HG03558 (cell line): ENCODE measurements at regions not wholly inside any gene's neighbourhood (a gene's known extent, or its start where the extent isn't known, plus 50 kb on each side); places are given as distances from the start of the nearest gene placed in this dataset.
"Not testable (repeated sequence)": the region's sequence is repeated elsewhere in the genome, so short reads cannot be mapped to it uniquely, and the experiment has no call there.

Experiments
- ATAC-seq: cut with Tn5 transposase; IDR thresholded peaks from one replicate; pipeline ENCODE4 v1.9.1; 2021; ENCODE audit warnings: moderate number of reproducible peaks; ENCODE audit not compliant: unreplicated experiment; ENCODE audit errors: extremely low read depth

GRCh38 chr9:81804306-81804705 is 115.0 kb upstream of the TLE1 start:
- ATAC-seq = no peak

DNA sequence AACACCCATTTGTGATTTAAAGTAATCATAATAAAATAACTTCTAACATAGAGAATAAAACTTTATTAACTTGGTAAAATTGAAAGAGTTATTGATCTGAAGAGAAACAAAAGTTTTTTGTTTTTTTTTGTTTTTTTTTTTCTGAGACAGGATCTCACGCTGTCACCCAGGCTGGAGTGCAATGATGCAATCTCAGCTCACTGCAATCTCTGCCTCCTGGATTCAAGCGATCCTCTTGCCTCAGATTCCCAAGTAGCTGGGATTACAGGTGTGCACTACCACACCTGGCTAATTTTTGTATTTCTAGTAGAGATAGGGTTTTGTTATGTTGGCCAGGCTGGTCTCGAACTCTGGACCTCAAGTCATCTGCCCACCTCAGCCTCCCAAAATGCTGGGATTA is 116.5 kb upstream of the SPATA31D4 start:
- not testable (repeated sequence) for ATAC-seq

DNA sequence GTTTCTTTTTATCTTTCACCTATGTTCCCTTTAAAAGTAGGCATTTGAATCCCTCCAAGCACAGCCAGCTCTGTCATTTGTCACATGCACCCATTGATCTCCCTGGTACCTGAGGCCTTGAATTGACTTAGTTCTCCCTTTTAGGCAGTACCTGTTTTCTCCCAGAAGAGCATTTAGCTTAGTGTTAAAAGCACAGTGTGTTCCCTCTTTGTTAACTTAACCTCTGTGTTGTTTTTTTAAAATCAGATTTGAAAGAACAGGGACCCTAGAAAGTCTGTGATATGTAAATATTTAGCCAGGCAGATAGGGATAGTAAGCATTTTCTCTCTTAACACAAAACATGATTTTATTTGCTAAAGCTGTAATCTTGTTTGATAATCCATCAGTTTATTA is 113.8 kb upstream of the SPATA31D4 start:
- ATAC-seq = no peak

DNA sequence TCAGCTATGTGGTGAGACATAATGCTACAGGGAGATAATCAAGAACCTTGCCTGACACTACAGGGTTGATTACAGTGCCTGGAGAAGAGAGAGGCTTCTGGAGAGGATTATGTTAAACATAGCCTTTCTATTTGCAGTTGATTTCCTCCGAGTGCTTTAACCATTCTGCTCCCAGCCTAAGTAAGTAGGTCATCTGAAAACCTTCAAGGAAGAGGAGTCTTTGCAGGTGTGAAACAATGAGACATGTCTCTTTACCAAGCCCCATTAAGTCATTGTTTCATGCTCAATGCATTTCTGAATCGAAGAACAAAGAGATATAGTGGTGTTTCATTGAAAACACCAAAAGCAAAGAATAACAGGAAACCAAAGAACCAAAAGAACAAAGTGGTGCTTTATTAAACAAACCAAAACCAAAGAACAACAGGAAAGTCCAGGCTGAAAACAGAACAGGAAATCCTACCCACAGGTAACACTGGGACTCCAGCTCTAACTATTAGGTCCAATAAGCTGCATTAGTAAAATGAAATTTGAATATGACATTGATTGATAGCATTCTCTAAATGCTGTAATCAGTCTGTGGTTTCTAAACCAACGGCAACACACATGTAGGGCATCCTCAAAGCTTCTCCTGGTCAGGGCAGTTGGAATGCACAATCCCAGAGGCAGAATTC is 113.3 kb upstream of the SPATA31D4 start:
- peak; percentile 73 for ATAC-seq

GRCh38 chr9:81815781-81816180 is 112.4 kb upstream of the SPATA31D4 start:
- ATAC-seq = no peak

- ATAC-seq = no peak
These were observed 109.1 kb upstream of the SPATA31D4 start for GRCh38 chr9:81819155-81819554.

DNA sequence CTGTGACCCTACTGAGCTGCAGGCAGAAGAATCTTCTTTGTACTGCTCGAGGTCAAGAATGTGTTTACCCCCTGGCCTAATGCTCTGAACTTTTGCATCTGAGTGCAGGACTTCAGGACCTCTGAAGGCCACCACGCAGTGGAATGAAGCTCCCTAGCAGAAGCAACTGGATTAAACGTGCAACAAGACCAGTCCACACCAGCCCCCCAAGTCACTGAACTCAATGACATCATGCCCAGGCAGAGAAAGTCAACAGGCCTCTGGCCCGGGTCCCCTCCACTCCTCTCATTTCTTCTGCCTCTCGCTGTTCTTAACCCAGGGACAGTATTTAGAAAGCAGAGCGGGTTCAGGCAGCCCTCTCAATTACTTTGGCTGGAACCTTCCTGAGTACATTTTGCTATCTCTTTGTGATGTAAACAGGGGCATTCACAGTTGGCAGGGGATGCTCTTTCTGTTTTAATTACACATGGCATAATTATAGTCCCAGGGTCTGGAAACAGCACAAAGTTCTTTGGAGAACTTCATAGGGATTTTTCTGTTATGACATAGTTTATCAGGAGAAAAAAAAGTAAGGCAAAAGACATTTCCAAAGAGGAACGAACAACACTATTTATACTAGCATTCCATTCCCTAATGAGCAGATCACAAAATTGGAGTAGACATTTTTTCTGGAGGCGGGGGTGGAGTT is 108.2 kb upstream of the SPATA31D4 start:
- no peak for ATAC-seq

DNA sequence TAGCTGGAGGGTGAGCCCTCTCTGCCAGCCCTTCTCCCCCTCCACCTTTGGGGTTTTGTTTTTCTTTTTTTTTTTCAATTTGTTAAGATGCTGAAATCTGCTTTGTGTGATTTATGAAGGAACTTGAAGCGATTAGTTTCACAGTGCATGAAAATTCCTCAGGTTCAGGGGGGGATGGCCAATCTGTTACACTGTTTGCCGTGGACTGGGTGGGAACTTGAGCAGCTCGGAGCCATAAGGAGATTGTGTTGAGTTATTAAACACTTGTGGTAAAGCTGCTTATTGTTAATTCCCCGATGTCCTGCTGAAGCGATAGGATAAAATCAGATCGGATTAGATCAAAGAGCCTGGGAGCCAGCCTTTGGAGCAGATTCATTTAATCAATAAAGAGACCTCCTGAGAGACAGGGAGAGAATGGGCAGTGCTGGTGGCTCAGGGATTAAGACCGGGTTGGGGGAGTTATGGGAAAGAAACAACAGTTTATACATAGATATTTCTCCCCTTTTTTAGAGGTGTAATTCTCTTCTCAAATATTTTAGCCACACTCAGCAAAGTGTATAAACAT is 105.8 kb upstream of the SPATA31D4 start:
- ATAC-seq = no peak

GRCh38 chr9:81822967-81823366 is 105.3 kb upstream of the SPATA31D4 start:
- ATAC-seq = no peak

GRCh38 chr9:81823672-81824554 is 104.3 kb upstream of the SPATA31D4 start:
- no peak for ATAC-seq

DNA sequence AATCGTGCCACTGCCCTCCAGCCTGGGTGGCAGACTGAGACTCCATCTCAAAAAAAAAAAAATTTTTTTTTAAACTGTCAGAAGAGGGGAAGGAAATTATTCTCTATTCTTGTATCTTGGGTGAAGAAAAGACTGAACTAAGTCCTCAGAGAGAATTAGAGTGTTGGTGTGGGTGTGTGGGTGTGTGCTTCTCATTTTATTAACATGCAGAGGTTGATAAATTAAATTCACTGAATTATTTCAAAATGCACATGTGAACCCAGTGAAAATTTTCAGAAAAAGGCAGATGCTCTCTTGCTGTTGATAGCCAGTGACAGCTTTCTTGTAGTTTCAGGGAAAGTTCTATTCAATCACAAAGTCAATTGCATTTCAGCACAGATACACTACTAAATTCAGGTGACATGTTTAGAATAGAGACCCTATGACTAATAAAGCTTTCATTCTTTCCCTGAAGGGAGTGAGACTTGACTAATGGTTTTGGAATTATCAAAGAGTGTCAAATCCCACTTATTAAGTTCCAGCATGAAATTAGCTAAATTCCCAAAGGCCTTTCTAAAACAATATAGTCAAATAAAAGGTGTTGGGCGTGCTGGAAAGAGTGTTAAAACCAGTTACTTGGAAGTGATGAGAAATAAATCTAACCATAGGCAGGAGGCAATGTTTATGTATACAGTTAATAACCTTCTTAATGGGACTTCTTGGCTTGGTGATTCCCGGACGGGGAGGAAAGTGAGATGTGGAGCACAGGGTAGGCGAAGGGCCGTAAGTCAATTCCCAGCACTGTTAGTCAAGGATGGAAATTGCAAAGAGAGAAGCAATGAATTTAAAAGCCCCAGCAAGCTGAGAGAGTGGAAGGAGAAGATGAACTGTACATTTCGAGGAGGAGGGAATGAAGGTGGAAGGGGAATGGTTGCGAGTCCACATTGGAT is 103.2 kb upstream of the SPATA31D4 start:
- ATAC-seq = no peak

DNA sequence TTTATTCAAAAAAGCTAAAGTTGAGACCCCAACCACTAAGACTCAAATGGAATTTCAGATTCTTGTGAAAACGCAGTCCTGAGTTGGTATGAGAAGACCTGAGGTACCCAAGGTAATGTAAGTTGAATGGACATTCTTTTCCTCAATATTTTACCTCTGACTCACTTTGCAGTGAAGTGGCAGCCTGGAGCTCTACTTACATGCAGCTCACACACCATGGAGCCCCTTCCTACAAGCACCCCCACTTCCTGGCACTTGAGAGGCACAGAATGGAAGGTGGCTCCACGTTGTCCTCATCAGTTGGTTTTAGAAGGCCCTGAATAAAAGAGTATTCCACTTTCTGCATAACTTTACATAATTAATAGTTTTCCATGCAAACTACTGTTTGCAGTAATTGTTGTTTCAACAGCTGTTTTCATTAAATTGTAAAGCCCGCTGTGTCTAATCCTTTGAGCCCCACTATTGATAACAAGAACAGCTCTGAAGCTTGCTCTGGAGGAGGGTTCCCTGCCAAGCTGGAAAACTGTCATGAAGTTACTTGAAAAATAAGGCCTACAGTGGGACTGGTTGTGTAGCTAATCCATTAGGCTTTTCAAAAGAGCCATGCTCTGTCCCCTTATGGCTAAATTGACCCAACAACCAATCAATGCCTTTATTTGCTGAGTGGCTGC is 102.2 kb upstream of the SPATA31D4 start:
- no peak for ATAC-seq

DNA sequence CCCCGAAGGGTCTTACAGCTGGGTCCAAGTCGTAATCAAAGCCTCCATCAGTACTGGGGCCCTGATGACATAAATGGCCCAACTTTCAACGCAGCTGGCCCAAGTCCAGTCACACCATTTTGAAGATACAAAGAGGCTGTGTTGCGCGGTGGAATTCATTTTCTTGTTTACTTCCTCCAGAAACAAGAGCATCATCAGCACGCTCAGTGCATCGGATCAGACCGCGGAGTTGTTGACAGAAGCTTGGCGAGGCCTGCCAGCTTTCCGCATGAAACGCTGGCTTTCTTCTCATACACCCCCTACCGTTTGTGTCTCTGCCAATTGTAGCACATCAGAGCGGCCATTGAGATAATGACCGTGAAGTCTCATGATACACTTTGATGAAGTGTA is 101.7 kb upstream of the SPATA31D4 start:
- ATAC-seq = no peak

DNA sequence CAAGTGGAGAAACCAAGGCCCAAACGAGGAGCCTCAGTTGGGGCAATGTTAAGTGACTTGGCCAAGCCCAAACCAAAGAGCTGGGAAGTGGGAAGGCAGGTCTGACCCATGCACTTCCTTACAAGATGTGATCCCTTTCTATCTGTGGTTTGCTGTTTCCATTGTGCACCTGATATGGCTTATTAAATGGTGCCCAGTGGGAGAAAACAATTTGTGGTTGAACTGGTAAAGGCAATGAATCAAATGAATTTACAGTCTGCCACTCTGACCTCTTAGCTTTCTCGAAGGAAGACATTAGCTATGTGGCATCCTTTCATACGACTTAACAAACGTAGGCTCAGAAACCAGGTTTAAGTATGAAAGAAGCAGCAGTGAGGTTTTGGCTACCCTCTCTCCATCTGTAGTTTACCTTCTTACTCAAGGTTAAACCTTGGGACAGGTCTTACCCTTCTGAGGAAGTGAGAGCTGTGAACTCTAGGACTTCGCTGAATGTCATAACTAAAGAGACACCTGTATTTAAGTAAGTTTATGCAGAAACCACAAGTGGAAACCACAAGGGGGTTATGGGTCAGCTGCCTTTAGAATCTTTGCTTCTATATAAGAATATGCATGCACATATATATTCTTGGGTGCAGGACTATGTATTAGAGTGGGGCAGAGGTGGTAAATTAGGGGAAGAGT is 100.5 kb upstream of the SPATA31D4 start:
- peak; percentile 62 for ATAC-seq

- ATAC-seq = no peak
These were observed 98.9 kb upstream of the SPATA31D4 start for GRCh38 chr9:81829195-81829882.

DNA sequence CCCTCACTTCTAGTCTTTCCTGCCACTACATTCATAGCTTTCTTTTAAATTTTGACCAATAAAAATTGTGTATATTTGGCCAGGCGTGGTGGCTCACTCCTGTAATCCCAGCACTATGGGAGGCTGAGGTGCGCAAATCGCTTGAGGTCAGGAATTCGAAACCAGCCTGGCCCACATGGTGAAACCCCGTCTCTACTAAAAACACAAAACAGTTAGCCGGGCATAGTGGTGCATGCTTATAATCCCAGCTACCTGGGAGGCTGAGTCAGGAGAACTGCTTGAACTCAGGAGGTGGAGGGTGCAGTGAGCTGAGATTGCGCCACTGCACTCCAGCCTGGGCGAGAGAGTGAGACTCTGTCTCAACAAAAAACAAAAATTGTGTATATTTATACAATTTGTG is 97.8 kb upstream of the SPATA31D4 start:
- ATAC-seq = not testable (repeated sequence)

DNA sequence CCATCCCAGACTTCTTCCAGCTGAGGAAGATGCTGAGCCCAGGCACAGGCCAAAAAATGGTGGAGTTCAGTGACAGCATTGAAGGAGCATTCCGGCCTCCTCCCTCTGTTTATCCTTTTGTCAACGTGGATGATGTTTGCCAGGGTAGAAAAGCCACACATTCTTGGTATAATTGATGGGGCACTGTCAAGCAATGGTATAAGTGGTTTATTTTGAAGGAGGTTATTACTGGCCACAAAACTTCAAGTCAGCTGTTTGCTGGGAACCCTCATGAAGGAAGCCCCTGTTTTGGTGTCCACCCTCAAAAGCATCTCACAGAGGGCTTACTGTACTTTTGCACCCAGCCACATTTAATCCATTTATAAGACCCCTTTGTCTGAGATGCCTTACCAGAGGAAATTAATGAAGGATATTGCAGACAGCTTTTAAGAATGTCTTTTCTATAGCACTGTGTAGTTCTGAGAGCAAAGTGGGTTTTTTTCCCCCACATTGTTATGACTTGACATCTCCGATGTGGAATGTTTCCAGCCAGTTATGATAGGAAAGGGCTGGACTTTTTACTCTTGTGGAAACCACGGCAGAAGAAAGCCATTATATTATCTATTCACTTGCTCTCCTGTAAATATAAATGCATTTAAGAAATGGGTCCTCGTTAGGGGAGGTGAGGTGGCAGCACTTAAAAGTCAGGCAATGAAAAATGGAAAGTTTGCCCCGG is 95.5 kb upstream of the SPATA31D4 start:
- no peak for ATAC-seq
